ENCODE measurements at regions not wholly inside any gene's neighbourhood (a gene's known extent, or its start where the extent isn't known, plus 50 kb on each side); places are given as distances from the start of the nearest gene placed in this dataset.

DNA sequence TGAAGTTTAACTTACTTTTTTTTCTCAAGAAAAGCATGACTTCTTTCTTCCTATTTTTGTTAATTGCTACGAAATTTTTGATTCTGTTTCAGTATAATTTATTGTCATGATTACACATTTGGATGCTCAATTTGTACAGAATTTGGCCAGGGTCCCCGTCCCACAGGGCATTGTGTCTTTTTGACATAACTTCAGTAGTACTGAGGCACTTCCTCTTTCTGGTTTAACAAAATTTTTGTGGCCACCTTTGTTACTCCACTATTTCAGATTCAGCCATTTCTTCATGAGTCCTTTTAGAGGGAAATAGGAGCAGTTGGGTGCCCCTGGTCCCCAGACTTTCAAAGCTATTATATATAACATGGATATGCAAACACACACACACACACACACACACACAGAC, 1248.7 kb downstream of the PCDH7 start:
- Histone ChIP-seq H3K27me3 (ENCODE audit: control insufficient read depth, insufficient read depth, low read length) (no peaks in the 10 kb centered on the region), H3K9ac (ENCODE audit: low read depth, low read length) (no peak overlapping the region), H3K36me3 (ENCODE audit: control insufficient read depth, insufficient read depth, low read length) (no peaks in the 10 kb centered on the region), H3K9me3 (ENCODE audit: control insufficient read depth, insufficient read depth, low read length) (no peaks in the 10 kb centered on the region), H3K4me3 (ENCODE audit: low read depth, low read length) (no peak overlapping the region), H3K4me1 (ENCODE audit: control insufficient read depth, insufficient read depth, low read length) (no peaks in the 10 kb centered on the region)

DNA sequence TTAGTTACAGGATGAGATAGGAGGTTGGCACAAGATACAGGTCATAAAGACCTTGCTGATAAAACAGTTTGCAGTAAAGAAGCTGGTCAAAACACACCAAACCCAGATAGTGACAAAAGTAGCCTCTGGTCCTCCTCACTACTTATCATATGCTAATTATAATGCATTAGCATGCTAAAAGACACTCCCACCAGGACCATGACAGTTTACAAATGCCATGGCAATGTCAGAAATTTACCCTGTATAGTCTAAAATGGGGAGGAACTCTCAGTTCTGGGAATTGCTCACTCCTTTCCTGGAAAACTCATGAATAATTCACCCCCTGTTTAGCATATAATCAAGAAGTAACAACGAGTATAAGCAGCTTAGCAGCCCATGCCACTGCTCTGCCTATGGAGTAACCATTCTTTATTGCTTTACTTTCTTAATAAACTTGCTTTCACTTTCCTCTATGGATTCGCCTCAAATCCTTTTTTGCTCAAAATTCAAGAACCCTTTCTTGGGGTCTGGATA, 1254.4 kb downstream of the PCDH7 start:
- Histone ChIP-seq H3K4me3 (ENCODE audit: low read depth, low read length) (no peak overlapping the region), H3K9ac (ENCODE audit: low read depth, low read length) (no peak overlapping the region), H3K36me3 (ENCODE audit: control insufficient read depth, insufficient read depth, low read length) (no peaks in the 10 kb centered on the region), H3K9me3 (ENCODE audit: control insufficient read depth, insufficient read depth, low read length) (no peaks in the 10 kb centered on the region), H3K4me1 (ENCODE audit: control insufficient read depth, insufficient read depth, low read length) (no peaks in the 10 kb centered on the region), H3K27me3 (ENCODE audit: control insufficient read depth, insufficient read depth, low read length) (no peaks in the 10 kb centered on the region)

DNA sequence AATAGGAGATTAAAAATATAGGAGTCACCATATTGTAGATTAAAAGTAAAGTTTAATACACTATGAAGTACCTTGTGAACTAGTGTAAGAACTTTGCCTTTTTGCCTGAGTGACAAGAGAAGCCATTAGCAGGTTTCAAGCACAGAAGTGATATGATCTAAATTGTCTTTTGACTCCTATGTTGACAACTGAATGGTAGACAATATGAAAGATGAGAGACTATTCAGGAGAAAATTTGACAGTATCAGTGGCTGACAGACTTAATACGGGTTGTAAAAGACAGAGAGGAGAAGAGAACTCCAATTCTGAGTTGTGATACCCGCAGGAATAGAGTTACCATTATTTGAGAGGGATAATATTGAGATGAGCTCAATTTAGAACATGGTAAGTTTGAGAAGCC, 1259.8 kb downstream of the PCDH7 start:
- H3K27me3 ChIP-seq (ENCODE audit: control insufficient read depth, insufficient read depth, low read length) = no peaks in the 10 kb centered on the region
- no peak overlapping the region for H3K4me3 ChIP-seq (ENCODE audit: low read depth, low read length)
- no peaks in the 10 kb centered on the region for H3K36me3 ChIP-seq (ENCODE audit: control insufficient read depth, insufficient read depth, low read length)
- no peaks in the 10 kb centered on the region for H3K9me3 ChIP-seq (ENCODE audit: control insufficient read depth, insufficient read depth, low read length)
- no peak overlapping the region for H3K9ac ChIP-seq (ENCODE audit: low read depth, low read length)
- no peaks in the 10 kb centered on the region for H3K4me1 ChIP-seq (ENCODE audit: control insufficient read depth, insufficient read depth, low read length)

DNA sequence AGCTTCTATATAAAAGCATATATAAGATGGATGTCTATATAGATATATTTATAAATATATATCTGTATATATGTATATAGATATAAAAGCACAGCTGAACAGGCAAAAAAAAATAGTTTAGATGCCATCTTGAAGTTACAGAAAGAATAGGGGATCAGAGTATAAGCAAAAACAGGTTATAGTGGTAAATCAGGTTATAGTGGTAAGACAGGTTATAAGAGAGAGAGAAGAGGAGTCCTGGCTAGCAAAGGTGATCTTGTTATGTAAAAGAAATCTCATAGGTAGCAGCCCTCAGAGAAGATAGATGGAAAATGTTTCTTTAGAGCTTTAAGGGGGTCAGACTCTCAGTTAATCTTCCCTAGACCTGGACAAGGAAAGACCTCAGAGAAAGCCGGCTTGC, 1263.1 kb downstream of the PCDH7 start:
- Histone ChIP-seq H3K9ac (ENCODE audit: low read depth, low read length) (no peak overlapping the region), H3K9me3 (ENCODE audit: control insufficient read depth, insufficient read depth, low read length) (no peaks in the 10 kb centered on the region), H3K4me1 (ENCODE audit: control insufficient read depth, insufficient read depth, low read length) (no peaks in the 10 kb centered on the region), H3K27me3 (ENCODE audit: control insufficient read depth, insufficient read depth, low read length) (no peaks in the 10 kb centered on the region), H3K36me3 (ENCODE audit: control insufficient read depth, insufficient read depth, low read length) (no peaks in the 10 kb centered on the region), H3K4me3 (ENCODE audit: low read depth, low read length) (no peak overlapping the region)

DNA sequence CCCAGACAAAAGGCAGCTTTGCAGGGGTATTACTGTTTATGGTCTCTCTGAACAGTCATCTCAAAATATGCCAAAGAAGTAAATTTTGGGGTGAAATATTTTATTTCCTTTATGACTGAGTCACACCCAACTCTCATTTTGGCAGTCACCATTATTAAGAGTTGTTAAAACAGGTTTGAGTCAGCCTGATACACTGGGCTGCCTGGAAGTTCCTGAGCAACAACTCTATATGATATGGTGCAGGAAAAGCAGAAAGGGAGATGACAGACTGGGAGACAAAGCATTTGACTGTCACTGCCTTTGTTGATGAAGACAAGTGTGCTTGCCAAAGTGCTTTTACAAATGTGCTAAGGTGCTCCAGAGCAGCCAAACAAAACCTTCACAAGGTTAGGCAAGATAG, 1263.5 kb downstream of the PCDH7 start:
- H3K36me3 ChIP-seq (ENCODE audit: control insufficient read depth, insufficient read depth, low read length) = no peaks in the 10 kb centered on the region
- no peak overlapping the region for H3K4me3 ChIP-seq (ENCODE audit: low read depth, low read length)
- no peaks in the 10 kb centered on the region for H3K9me3 ChIP-seq (ENCODE audit: control insufficient read depth, insufficient read depth, low read length)
- H3K4me1 ChIP-seq (ENCODE audit: control insufficient read depth, insufficient read depth, low read length) = no peaks in the 10 kb centered on the region
- H3K9ac ChIP-seq (ENCODE audit: low read depth, low read length) = no peak overlapping the region
- H3K27me3 ChIP-seq (ENCODE audit: control insufficient read depth, insufficient read depth, low read length) = no peaks in the 10 kb centered on the region

DNA sequence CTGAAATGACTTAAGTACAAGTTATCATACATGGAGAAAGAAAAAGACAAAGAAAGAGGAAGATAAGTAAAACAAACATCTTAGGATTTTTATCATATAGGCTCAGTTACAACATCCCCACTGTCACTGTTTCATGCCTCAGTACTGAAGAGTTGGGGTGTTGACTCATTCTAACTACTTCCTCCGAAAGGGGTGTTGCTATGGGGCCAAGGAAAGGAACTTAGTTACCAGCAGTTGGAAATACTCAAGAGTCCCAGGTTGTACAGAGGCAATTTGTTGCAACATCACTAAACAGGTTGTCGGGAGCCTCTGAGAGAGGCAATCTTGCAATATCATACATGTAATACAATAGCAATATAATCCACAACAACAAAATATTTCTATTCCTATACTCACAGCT, 1264.7 kb downstream of the PCDH7 start:
- Histone ChIP-seq H3K27me3 (ENCODE audit: control insufficient read depth, insufficient read depth, low read length) (no peaks in the 10 kb centered on the region), H3K4me1 (ENCODE audit: control insufficient read depth, insufficient read depth, low read length) (no peaks in the 10 kb centered on the region), H3K4me3 (ENCODE audit: low read depth, low read length) (no peak overlapping the region), H3K9ac (ENCODE audit: low read depth, low read length) (no peak overlapping the region), H3K36me3 (ENCODE audit: control insufficient read depth, insufficient read depth, low read length) (no peaks in the 10 kb centered on the region), H3K9me3 (ENCODE audit: control insufficient read depth, insufficient read depth, low read length) (no peaks in the 10 kb centered on the region)

DNA sequence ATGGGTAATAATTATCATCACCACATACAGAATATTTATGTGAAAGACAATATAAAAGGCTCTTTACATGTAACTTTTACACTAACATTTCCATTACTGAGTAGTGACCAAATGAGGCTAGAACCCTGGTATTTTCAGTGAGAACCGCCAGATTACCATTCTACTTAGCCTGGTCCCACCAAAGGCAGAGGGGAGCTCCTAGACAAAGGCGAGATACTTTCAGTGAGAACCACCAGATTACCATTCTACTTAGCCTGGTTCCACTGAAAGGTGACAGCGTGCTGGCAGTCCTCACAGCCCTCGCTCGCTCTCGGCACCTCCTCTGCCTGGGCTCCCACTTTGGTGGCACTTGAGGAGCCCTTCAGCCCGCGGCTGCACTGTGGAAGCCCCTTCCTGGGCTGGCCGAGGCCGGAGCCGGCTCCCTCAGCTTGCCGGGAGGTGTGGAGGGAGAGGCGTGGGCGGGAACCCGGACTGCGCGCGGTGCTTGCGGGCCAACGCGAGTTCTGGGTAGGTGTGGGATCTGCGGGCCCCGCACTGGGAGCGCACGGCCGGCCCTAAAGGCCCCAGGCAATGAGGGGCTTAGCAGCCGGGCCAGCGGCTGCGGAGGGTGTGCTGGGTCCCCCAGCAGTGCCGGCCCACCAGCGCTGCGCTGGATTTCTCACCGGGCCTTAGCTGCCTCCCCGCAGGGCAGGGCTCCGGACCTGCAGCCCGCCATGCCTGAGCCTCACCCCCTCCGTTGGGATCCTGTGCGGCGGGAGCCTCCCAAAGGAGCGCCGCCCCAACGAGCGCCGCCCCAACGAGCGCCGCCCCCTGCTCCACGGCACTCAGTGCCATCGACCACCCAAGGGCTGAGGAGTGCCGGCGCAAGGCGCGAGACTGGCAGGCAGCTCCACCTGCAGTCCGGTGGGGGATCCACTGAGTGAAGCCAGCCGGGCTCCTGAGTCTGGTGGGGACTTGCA, 1276.1 kb downstream of the PCDH7 start:
- H3K4me1 ChIP-seq (ENCODE audit: control insufficient read depth, insufficient read depth, low read length) = peaks cover 5% of the 10 kb centered on the region
- H3K4me3 ChIP-seq (ENCODE audit: low read depth, low read length) = peak overlapping the region; percentile 46
- no peaks in the 10 kb centered on the region for H3K27me3 ChIP-seq (ENCODE audit: control insufficient read depth, insufficient read depth, low read length)
- peak overlapping the region; percentile 73 for H3K9ac ChIP-seq (ENCODE audit: low read depth, low read length)
- H3K9me3 ChIP-seq (ENCODE audit: control insufficient read depth, insufficient read depth, low read length) = no peaks in the 10 kb centered on the region
- no peaks in the 10 kb centered on the region for H3K36me3 ChIP-seq (ENCODE audit: control insufficient read depth, insufficient read depth, low read length)

DNA sequence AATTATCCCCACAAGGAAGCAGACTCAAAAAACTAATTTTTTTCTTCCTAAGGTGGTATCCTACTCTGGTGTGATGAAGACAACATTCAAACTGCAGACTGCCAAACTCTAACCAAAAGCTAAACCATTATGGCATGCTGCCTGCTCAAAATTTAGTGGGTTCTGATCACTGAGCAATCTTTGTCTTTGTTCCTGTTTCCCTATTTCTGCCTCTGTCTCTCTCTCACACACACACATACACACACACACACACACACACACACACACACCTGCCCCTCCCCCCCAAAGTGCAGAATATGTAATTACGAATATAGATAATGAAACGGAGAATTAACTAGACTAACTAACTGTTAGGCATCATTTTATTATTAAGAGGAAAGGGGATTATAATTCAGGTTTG, 1278.6 kb downstream of the PCDH7 start:
- Histone ChIP-seq H3K4me3 (ENCODE audit: low read depth, low read length) (no peak overlapping the region), H3K27me3 (ENCODE audit: control insufficient read depth, insufficient read depth, low read length) (no peaks in the 10 kb centered on the region), H3K36me3 (ENCODE audit: control insufficient read depth, insufficient read depth, low read length) (no peaks in the 10 kb centered on the region), H3K9me3 (ENCODE audit: control insufficient read depth, insufficient read depth, low read length) (no peaks in the 10 kb centered on the region), H3K9ac (ENCODE audit: low read depth, low read length) (no peak overlapping the region), H3K4me1 (ENCODE audit: control insufficient read depth, insufficient read depth, low read length) (peaks cover 8% of the 10 kb centered on the region)

DNA sequence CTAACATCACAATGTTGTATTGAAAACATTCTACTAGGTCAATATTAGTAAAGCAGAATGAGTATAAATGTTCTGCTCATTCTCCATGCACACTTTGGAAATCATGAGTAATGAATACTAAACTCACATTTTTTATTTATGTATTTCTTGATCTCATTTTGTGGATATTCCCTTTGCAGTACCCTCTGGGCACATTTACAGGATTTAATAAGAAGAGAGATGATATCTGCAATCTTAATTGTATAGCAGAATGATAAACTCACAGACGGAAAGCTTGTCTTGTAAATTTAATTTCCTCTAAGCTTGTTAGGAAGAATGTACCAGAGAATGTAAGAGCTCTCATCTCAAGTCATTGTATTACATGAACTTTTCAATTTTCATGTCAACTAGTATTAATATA, 1279.7 kb downstream of the PCDH7 start:
- H3K9me3 ChIP-seq (ENCODE audit: control insufficient read depth, insufficient read depth, low read length) = no peaks in the 10 kb centered on the region
- H3K36me3 ChIP-seq (ENCODE audit: control insufficient read depth, insufficient read depth, low read length) = no peaks in the 10 kb centered on the region
- no peaks in the 10 kb centered on the region for H3K27me3 ChIP-seq (ENCODE audit: control insufficient read depth, insufficient read depth, low read length)
- peaks cover 3% of the 10 kb centered on the region for H3K4me1 ChIP-seq (ENCODE audit: control insufficient read depth, insufficient read depth, low read length)
- H3K4me3 ChIP-seq (ENCODE audit: low read depth, low read length) = no peak overlapping the region
- H3K9ac ChIP-seq (ENCODE audit: low read depth, low read length) = no peak overlapping the region

DNA sequence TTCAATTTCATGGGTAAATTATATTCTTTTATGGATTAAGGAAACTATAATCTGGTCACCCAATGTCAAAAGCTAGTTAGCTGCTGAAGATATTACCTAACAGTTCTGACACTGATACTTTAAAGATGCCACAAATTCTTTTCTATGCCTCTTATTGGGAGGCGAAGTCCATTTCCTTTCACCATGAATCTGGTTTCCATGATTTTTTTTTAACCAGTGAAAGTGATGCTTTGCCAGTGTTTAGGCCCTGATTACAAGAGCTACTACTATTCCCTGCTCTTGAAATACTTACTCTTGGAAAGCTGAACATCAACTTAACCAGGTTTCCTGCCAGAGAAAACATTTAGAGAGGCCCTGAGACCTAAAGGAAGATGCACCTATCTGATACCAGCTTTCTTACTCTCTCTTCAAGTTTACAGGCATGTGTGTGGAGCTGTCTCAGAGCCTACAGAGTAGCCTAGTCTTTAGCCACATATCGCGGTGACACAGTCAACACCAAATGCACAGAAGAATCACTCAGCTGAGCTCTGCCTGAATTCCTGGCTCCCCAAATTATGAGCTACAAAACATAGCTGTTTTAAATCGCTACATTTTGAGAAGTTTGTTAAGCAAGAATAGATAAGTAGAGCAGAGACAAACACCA, 1280.8 kb downstream of the PCDH7 start:
- H3K4me3 ChIP-seq (ENCODE audit: low read depth, low read length) = no peak overlapping the region
- no peaks in the 10 kb centered on the region for H3K36me3 ChIP-seq (ENCODE audit: control insufficient read depth, insufficient read depth, low read length)
- no peaks in the 10 kb centered on the region for H3K9me3 ChIP-seq (ENCODE audit: control insufficient read depth, insufficient read depth, low read length)
- no peak overlapping the region for H3K9ac ChIP-seq (ENCODE audit: low read depth, low read length)
- H3K27me3 ChIP-seq (ENCODE audit: control insufficient read depth, insufficient read depth, low read length) = no peaks in the 10 kb centered on the region
- peaks cover 3% of the 10 kb centered on the region for H3K4me1 ChIP-seq (ENCODE audit: control insufficient read depth, insufficient read depth, low read length)

DNA sequence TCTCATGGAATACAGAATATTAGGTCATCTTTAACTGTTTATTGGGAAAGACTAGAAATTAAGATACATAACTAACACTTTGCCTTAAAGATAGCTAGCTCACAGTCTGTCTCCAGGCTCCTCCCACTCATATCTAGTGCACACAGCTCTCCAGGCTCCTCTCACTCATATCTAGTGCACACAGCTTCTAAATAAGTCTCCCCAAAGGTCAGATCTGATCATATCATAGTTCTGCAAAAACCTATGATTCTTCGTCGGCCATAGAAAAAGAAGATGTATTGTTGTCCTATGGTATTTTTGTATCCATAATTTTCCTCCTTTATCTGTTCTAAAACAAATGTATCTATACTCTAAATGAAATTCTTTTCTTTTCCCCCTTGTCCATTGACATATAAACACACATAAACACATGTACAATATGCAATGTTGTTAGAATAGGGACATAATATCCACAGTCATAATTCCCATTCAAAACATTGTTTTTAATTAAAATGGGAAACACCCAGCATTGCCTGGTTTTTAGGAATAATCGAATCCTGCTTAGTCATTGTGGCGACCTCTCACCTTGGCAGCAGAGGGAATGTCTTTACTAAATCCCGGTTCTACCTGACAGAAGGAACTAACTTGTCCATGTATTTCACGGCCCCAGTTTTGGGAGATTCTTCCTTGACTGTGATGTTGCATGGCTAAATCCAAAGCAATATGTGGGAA, 1282.0 kb downstream of the PCDH7 start:
- Histone ChIP-seq H3K4me1 (ENCODE audit: control insufficient read depth, insufficient read depth, low read length) (peaks cover 3% of the 10 kb centered on the region), H3K9ac (ENCODE audit: low read depth, low read length) (no peak overlapping the region), H3K36me3 (ENCODE audit: control insufficient read depth, insufficient read depth, low read length) (no peaks in the 10 kb centered on the region), H3K27me3 (ENCODE audit: control insufficient read depth, insufficient read depth, low read length) (no peaks in the 10 kb centered on the region), H3K9me3 (ENCODE audit: control insufficient read depth, insufficient read depth, low read length) (no peaks in the 10 kb centered on the region), H3K4me3 (ENCODE audit: low read depth, low read length) (no peak overlapping the region)
